GM21737 (cell line): ENCODE measurements at regions not wholly inside any gene's neighbourhood (a gene's known extent, or its start where the extent isn't known, plus 50 kb on each side); places are given as distances from the start of the nearest gene placed in this dataset.

Source experiments
- ATAC-seq: cut with Tn5 transposase; IDR thresholded peaks from one replicate; pipeline ENCODE4 v1.9.1; 2021; ENCODE audit warnings: mild to moderate bottlenecking, moderate library complexity; ENCODE audit not compliant: unreplicated experiment

- ATAC-seq, result no peak
Measured at GRCh38 chr9:82677086-82677485, 385.9 kb downstream of the RASEF start.

GRCh38 chr9:82679472-82679871, 383.5 kb downstream of the RASEF start:
- ATAC-seq, result no peak

DNA sequence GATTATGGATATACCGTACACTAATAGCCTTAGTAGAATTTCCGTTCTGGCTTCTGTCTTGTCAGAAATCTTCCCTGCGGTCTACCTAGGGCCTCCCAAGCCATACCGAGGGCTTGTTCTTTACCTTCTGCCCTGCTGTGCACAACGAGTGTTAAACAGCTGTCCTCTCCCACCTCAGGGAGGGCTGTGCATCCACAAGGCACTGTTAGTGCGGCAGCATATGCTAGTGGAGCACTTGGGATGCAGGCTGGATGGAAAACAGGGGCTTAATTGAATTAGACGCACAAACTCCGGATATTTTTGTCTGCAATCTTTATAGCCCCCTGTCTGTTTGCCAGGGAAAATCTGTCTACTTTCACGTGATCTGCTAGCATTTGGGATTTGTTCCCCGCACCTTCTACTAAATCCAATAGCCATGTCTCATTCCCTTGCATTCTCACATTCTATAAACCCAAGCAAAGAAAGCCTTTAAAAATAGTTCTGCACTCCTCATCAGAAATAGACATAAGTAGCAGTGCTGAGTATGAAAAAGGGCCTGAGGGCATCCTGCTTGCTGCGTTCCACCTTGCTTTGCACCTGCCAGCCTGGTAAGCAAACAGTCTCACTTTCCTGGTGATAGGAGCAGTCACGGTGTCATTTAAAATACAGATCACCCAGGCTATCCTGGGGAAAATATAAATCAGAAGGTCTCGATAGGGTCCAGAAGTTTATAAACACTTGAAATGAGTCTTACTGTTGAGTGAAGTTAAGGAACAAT, 382.6 kb downstream of the RASEF start:
- no peak for ATAC-seq

- no peak for ATAC-seq
Measured at GRCh38 chr9:82681809-82682208, 381.1 kb downstream of the RASEF start.

DNA sequence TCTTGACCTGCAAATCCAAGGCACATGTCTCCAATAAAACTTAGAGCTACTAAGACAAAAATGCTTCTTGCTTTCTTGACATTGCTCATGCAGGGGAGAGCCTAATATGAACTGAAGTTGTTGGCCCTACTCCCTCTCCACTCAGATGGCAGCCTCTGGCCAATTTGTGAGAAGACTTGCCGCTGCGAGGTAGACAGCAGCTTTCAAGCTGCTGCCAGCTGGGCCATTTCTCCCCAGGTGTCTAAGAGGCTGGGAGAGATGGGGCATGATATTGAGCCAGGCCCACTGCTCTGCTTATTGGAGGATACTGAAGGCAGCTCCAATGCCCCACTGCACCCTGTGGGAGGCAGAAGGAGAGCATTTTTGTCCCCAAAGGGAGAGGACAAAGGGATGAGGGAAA, 380.5 kb downstream of the RASEF start:
- ATAC-seq, result no peak

DNA sequence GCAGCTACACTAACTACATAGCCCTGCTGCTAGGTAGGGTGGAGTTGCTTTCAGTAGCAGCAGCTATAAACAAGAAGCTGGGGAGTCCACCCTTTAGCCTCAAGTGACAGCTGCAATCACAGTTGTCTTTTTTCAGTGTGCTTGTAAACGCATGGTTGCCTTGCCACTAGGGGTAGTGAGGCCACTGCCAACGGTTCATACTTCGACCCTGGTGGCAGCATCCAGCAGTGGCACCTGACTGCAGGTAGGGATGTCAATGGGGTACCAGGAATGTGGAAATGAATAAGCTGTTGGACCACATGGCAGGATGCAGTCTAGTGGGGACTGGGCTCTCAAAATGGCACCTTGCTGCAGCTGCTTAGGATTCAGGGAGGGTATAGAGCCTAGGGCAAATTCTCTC, 367.2 kb downstream of the RASEF start:
- ATAC-seq, result no peak

GRCh38 chr9:82706786-82707185, 356.2 kb downstream of the RASEF start:
- ATAC-seq, result no peak

GRCh38 chr9:82716821-82717220, 346.1 kb downstream of the RASEF start:
- no peak for ATAC-seq

DNA sequence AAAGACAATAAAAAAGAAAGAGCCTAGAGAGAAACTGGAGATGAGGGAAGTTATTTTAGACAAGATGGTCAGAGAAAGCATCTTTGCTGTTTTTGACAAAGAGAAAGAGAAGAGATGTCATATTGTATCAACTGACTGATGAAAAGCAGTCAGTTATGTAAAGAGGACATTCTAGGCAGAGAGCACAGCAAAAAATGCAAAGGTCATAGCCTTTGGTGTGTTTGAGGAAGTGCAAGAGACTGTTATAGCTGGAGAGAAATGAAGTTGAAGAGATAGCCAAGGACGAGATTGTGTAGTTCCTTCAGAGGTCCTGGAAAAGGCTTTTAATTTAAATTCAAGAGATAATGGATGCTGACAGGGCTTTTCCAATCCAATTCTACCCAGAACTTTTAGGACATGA, 342.4 kb downstream of the RASEF start:
- ATAC-seq, result no peak

- ATAC-seq, result no peak
Measured at GRCh38 chr9:82721593-82721992, 341.3 kb downstream of the RASEF start.

DNA sequence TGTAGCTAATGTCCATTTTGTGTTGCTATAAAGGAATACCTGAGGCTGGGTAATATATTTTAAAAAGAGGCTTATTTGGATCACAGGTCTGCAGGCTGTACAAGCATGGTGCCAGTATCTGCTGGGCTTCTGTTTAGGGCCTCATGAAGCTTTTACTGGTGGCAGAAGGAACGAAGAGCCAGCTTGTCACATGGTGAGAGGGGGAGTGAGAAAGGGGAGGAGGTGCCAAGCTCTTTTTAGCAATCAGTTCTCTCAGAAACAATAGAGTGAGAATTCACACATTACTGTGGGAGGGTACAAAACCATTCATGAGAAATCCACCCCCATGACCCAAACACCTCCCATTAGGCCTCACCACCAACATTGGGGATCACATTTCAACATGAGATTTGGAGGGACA, 340.9 kb downstream of the RASEF start:
- ATAC-seq, result no peak

DNA sequence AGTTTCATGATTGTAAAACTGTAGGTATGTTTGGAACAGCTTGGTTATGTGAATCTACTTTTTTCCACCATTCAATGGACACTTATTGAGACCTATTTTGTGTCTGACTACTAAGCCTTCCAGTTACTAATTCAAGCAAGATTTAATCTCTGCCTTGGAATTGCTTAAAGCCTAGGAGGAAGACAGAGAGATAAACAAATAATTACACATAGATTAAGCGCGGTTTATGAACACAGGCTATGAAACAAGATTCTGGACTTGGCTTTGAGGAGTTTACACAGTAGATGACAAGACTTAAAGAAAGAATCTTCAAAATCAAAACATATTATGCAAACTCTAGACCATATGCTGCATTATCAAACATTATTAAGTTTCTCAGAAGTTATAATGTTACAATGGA, 340.4 kb downstream of the RASEF start:
- no peak for ATAC-seq

DNA sequence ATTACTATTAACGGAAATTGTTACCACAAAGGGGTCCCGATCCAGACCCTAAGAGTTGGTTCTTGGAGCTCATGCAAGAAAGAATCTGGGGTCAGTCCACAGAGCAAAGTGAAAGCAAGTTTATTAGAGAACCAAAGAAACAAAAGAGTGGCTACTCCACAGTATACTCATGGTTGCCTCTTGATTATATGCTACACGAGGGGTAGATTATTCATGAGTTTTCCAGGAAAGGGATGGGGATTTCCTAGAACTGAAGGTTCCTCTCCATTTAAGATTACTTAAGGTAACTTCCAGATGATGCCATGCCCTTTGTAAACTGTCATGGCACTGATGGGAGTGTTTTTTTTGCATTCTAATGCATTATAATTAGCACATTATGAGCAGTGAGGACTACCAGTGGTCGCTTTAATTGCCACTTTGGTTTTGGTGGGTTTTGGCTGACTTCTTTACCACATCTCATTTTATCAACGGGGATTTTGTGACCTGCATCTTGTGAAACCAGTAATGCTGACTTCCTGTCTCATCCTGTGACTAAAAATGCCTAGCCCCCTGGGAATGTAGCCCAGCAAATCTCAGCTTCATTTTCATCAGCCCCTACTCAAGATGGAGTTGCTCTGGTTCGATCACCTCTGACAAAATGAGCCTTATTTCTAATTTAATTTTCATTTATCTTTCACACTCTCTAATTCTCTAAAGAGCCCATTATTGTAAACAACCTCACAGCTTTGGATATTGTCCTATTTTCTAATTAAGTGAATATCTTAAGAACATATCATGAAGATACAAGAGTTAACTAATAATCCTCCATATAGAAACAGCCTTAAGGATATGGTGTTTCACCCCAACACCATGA, 336.3 kb downstream of the RASEF start:
- ATAC-seq, result no peak

DNA sequence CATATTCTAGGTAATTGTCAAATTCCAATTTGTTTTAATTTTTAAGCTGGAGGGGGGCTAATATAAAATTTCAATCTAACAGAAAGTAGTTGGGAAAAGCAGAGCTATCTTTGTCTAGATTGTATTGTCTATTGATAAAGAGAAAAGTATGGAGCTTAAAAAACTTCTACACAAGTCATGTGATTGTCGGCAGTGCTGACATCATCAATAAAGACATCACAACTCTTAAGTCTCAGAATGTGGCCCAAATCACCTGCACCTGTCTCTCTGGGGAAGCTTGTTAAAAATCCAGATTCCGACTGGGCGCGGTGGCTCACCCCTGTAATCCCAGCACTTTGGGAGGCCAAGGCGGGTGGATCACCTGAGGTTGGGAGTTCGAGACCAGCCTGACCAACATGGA, 333.8 kb downstream of the RASEF start:
- no peak for ATAC-seq

DNA sequence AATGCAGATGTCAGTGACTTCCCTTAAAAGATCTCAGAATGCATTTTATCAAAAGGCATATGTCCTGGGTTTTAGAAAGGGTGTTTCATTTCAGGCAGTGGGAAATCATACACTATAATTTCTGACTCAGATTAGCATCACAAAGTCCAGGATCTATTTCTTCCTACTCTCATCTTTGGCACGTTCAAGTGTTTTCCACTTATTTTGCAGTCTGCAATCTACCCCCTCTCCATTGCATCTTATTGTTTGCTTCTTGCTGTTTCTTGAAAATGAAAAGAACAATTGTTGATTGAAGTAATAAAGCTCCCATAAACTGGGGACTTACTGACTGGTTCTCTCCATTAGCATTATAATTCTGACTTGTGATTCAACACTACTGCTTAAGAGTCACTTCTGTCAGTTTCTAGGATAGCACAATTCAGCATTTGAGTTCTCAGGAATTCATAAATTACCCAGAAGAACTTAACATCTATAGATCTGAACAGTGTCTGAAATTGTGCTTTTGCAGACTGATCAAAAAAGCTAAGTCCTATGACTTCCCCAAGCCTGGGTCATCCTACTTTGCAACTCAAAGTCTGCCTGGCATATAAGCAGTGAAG, 332.9 kb downstream of the RASEF start:
- ATAC-seq, result no peak

DNA sequence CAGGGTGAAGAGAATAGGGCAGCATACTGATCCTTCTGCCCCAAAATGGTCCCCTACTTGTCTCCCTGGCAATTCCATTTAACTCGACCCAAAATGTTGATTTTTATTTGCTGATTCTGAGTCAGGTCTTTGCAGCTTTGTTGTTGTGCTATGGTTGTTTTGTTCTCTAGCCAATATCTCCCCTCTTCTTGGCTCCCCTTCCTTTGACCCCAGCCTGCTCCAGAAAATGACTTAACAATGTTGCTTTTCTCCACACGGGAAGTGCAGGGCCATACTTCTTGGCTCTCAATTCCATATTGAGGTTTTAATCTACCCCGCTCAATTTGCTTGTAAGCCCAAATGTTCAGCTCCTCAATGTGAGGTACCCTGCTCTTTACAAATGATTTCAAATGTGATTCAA, 330.0 kb downstream of the RASEF start:
- no peak for ATAC-seq

DNA sequence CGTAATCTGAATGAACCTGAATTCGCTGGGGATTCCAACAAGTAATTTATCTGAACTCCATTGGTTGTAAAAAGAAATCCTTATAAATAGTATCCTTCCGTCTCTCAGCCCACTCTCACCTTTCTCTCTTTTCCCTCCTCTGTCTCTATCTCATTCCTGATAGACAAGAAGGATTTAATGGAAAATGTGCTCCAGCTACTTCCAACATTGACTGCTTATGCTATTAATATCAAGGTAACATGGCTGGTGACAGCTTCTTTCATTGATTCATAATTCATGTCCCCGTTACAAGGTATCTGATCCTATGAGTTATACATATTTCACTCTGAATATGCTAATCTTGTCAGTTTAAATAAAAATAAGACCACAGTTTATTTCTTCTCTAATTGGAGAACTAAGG, 326.8 kb downstream of the RASEF start:
- ATAC-seq, result no peak

DNA sequence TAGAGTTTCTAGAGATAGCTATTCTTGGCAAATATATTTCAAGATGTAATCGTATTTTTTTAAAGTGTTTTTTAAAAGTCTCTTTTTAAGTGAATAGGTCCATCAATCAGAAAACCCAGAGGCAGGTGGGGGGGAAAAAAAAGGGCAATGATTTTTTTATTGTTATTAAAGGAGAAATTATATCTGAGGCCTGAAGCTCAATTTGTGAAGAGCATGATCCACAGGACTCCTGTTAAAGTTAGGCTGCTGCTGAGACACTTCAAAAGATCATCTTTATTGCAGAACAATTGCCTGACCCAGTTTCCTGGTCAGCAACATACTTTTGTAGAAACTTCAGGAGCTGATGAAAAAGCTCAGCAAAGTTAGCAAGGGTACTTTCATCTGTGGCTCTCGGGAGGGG, 326.2 kb downstream of the RASEF start:
- no peak for ATAC-seq

DNA sequence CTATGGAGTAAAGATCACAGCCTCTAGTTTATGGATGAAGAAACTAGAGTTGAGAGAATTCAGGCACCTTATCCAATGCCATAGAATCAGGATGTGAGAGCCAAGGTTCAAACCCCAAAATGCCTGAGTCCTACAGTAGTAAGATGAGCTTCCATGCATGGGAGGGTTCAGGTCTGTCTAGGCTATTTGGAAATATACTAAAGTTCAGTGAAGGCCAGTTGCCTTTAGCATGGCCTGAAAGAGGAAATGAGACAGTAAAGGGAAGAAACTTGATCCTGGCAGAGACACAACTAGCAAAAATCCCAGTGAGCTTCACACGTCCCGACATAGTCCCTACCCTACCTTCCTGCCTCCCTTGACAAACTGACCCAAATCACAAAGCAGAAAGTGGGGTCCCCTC, 317.0 kb downstream of the RASEF start:
- ATAC-seq, result no peak

DNA sequence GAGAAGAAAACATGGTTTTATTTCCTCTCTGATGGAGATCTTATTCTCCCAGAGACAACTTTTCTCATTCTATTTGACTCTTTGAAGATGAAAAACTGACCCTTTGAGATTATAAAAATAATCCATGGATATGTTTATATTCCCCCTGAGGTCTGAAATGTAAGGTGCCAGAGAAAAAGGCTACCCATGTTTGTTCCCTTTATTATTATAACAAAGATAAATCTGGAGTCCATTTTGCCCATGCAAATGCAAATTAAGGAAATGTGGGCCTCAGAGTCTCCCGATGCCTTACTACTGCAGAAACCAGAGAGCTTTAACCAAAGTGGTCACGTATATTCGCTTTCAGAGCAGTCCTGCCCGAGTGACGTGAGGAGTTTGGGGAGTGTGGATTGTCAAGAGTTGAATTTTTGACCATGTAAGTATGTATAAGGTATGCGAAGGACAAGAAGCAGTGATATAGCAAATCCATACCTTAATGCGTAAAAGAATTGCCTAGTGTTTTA, 312.5 kb downstream of the RASEF start:
- no peak for ATAC-seq

DNA sequence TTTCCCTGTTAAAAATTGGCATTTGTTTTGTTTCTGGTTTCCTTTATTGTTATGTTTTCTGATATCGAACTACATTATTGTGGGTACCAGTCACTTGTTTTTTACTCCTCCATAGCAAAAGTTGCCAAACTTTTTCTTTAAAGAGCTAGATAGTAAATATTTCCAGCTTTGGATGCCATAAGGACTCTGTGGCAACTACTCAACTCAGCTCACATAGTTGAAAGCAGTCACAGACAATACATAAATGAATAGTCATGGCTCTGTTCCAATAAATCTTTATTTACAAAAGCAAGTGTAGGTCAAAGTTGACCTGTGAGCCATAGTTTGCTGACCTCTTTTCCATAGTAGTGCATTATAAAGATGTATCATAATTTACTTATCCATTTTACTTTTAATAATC, 305.0 kb downstream of the RASEF start:
- ATAC-seq, result no peak

GRCh38 chr9:82761027-82761426, 301.9 kb downstream of the RASEF start:
- no peak for ATAC-seq
